H7 (cell line): ENCODE measurements at regions not wholly inside any gene's neighbourhood (a gene's known extent, or its start where the extent isn't known, plus 50 kb on each side); places are given as distances from the start of the nearest gene placed in this dataset.
A peak's percentile ranks its signal among the peaks of the same experiment; 100 is the strongest.

Experiments used
- DNase-seq: peaks from one replicate; pipeline ENCODE4 v3.0.0; 2012
- H3K27me3 ChIP-seq: 2 replicates; pipeline ENCODE4 v1.6.0; 2011; ENCODE audit warnings: mild to moderate bottlenecking, low read length; ENCODE audit not compliant: control insufficient read depth, insufficient read depth
- H3K36me3 ChIP-seq: replicated peaks from 2 replicates; pipeline ENCODE4 v1.5.1; 2011; ENCODE audit warnings: low read length; ENCODE audit not compliant: control insufficient read depth, insufficient read depth
- H3K4me3 ChIP-seq: 2 replicates; pipeline ENCODE4 v1.5.1; 2011; ENCODE audit warnings: low read depth, mild to moderate bottlenecking, control low read depth, low read length, moderate library complexity; ENCODE audit not compliant: insufficient read depth

GRCh38 chr5:3305432-3305831, 290.2 kb upstream of the IRX1 start:
- H3K27me3 ChIP-seq, result no peaks in the 10 kb centered on the region
- no peak overlapping the region for H3K4me3 ChIP-seq
- no peak for DNase-seq
- no peaks in the 10 kb centered on the region for H3K36me3 ChIP-seq

- Histone ChIP-seq H3K27me3 (no peaks in the 10 kb centered on the region), H3K4me3 (no peak overlapping the region), H3K36me3 (no peaks in the 10 kb centered on the region)
- no peak for DNase-seq
Measured at GRCh38 chr5:3304346-3304745, 291.3 kb upstream of the IRX1 start.

GRCh38 chr5:3303777-3304176, 291.9 kb upstream of the IRX1 start:
- Histone ChIP-seq H3K36me3 (no peaks in the 10 kb centered on the region), H3K4me3 (no peak overlapping the region), H3K27me3 (no peaks in the 10 kb centered on the region)
- no peak for DNase-seq

- DNase-seq, result no peak
- Histone ChIP-seq H3K27me3 (no peaks in the 10 kb centered on the region), H3K36me3 (no peaks in the 10 kb centered on the region), H3K4me3 (no peak overlapping the region)
Measured at GRCh38 chr5:3302228-3302627, 293.4 kb upstream of the IRX1 start.

- Histone ChIP-seq H3K4me3 (no peak overlapping the region), H3K27me3 (no peaks in the 10 kb centered on the region), H3K36me3 (no peaks in the 10 kb centered on the region)
- DNase-seq, result peak; percentile 59
Measured at GRCh38 chr5:3301306-3301705, 294.3 kb upstream of the IRX1 start.

- H3K36me3 ChIP-seq, result no peaks in the 10 kb centered on the region
- H3K27me3 ChIP-seq, result no peaks in the 10 kb centered on the region
- no peak overlapping the region for H3K4me3 ChIP-seq
- DNase-seq, result no peak
Measured at GRCh38 chr5:3300726-3301125, 294.9 kb upstream of the IRX1 start.

GRCh38 chr5:3299441-3299840, 296.2 kb upstream of the IRX1 start:
- Histone ChIP-seq H3K4me3 (no peak overlapping the region), H3K27me3 (no peaks in the 10 kb centered on the region), H3K36me3 (no peaks in the 10 kb centered on the region)
- no peak for DNase-seq

GRCh38 chr5:3297853-3298252, 297.8 kb upstream of the IRX1 start:
- H3K4me3 ChIP-seq, result no peak overlapping the region
- no peaks in the 10 kb centered on the region for H3K27me3 ChIP-seq
- no peak for DNase-seq
- H3K36me3 ChIP-seq, result no peaks in the 10 kb centered on the region

- Histone ChIP-seq H3K36me3 (no peaks in the 10 kb centered on the region), H3K27me3 (no peaks in the 10 kb centered on the region), H3K4me3 (no peak overlapping the region)
- DNase-seq, result no peak
Measured at GRCh38 chr5:3288325-3288724, 307.3 kb upstream of the IRX1 start.

GRCh38 chr5:3287516-3287915, 308.1 kb upstream of the IRX1 start:
- no peak for DNase-seq
- no peaks in the 10 kb centered on the region for H3K36me3 ChIP-seq
- H3K4me3 ChIP-seq, result no peak overlapping the region
- no peaks in the 10 kb centered on the region for H3K27me3 ChIP-seq

- no peak for DNase-seq
- no peak overlapping the region for H3K4me3 ChIP-seq
- no peaks in the 10 kb centered on the region for H3K27me3 ChIP-seq
- H3K36me3 ChIP-seq, result no peaks in the 10 kb centered on the region
Measured at GRCh38 chr5:3285621-3286020, 310.0 kb upstream of the IRX1 start.

GRCh38 chr5:3284506-3284905, 311.1 kb upstream of the IRX1 start:
- no peaks in the 10 kb centered on the region for H3K36me3 ChIP-seq
- no peak for DNase-seq
- no peak overlapping the region for H3K4me3 ChIP-seq
- no peaks in the 10 kb centered on the region for H3K27me3 ChIP-seq

- Histone ChIP-seq H3K27me3 (no peaks in the 10 kb centered on the region), H3K36me3 (no peaks in the 10 kb centered on the region), H3K4me3 (no peak overlapping the region)
- no peak for DNase-seq
Measured at GRCh38 chr5:3282841-3283240, 312.8 kb upstream of the IRX1 start.

- H3K4me3 ChIP-seq, result no peak overlapping the region
- H3K27me3 ChIP-seq, result no peaks in the 10 kb centered on the region
- no peak for DNase-seq
- no peaks in the 10 kb centered on the region for H3K36me3 ChIP-seq
Measured at GRCh38 chr5:3281366-3281765, 314.3 kb upstream of the IRX1 start.

- Histone ChIP-seq H3K36me3 (no peaks in the 10 kb centered on the region), H3K27me3 (no peaks in the 10 kb centered on the region), H3K4me3 (no peak overlapping the region)
- DNase-seq, result no peak
Measured at GRCh38 chr5:3278643-3279042, 317.0 kb upstream of the IRX1 start.

- Histone ChIP-seq H3K4me3 (peak overlapping the region; percentile 11), H3K36me3 (no peaks in the 10 kb centered on the region), H3K27me3 (no peaks in the 10 kb centered on the region)
- DNase-seq, result peak; percentile 75
Measured at GRCh38 chr5:3277590-3278196, 317.9 kb upstream of the IRX1 start.
